ENCODE measurements at regions not wholly inside any gene's neighbourhood (a gene's known extent, or its start where the extent isn't known, plus 50 kb on each side); places are given as distances from the start of the nearest gene placed in this dataset.

- TF ChIP-seq GABPA (IDR thresholded peaks at IDR 0.05 in 1 of 2, conservative IDR thresholded peaks at IDR 0.05 in 1 of 2) (no peak), RAD21 (IDR thresholded peaks at IDR 0.05) (no peak)
Observed at GRCh38 chr1:9183898-9184297, 50.7 kb upstream of the H6PD start.
